Skeletal muscle satellite cell (primary cell): ENCODE measurements at regions not wholly inside any gene's neighbourhood (a gene's known extent, or its start where the extent isn't known, plus 50 kb on each side); places are given as distances from the start of the nearest gene placed in this dataset.

Source experiments
- H3K27me3 ChIP-seq: 2 replicates; pipeline ENCODE4 v1.7.0; 2013; ENCODE audit warnings: low read length; ENCODE audit not compliant: control insufficient read depth, insufficient read depth
- H3K36me3 ChIP-seq: 2 replicates; pipeline ENCODE4 v1.7.0; 2013; ENCODE audit warnings: mild to moderate bottlenecking, control low read depth, low read length; ENCODE audit not compliant: insufficient read depth
- H3K4me1 ChIP-seq: 2 replicates; pipeline ENCODE4 v1.7.0; 2013; ENCODE audit warnings: low read length; ENCODE audit not compliant: control insufficient read depth, insufficient read depth
- H3K4me2 ChIP-seq: 2 replicates; pipeline ENCODE4 v1.7.0; 2013; ENCODE audit warnings: mild to moderate bottlenecking, low read length
- H3K4me3 ChIP-seq: 2 replicates; pipeline ENCODE4 v1.7.0; 2013; ENCODE audit warnings: low read length
- H3K9ac ChIP-seq: 2 replicates; pipeline ENCODE4 v1.7.0; 2013; ENCODE audit warnings: mild to moderate bottlenecking, low read depth, low read length, moderate library complexity
- H3K9me3 ChIP-seq: replicated peaks from 2 replicates; pipeline ENCODE4 v1.7.0; 2013; ENCODE audit warnings: mild to moderate bottlenecking, control low read depth, low read length

GRCh38 chr9:89765211-89765946 lies 160.6 kb downstream of the GADD45G start:
- H3K4me2 ChIP-seq = no peak overlapping the region
- no peaks in the 10 kb centered on the region for H3K27me3 ChIP-seq
- H3K9me3 ChIP-seq = no peaks in the 10 kb centered on the region
- no peak overlapping the region for H3K4me3 ChIP-seq
- no peak overlapping the region for H3K9ac ChIP-seq
- H3K4me1 ChIP-seq = no peaks in the 10 kb centered on the region
- no peaks in the 10 kb centered on the region for H3K36me3 ChIP-seq

GRCh38 chr9:89766991-89767390 lies 162.2 kb downstream of the GADD45G start:
- Histone ChIP-seq H3K4me3 (no peak overlapping the region), H3K27me3 (no peaks in the 10 kb centered on the region), H3K4me2 (no peak overlapping the region), H3K4me1 (no peaks in the 10 kb centered on the region), H3K9ac (no peak overlapping the region), H3K36me3 (no peaks in the 10 kb centered on the region), H3K9me3 (no peaks in the 10 kb centered on the region)

- no peak overlapping the region for H3K9ac ChIP-seq
Observed at GRCh38 chr9:89768051-89768450, 163.2 kb downstream of the GADD45G start.

GRCh38 chr9:89768650-89769071 lies 163.8 kb downstream of the GADD45G start:
- H3K36me3 ChIP-seq = no peaks in the 10 kb centered on the region
- H3K4me1 ChIP-seq = no peaks in the 10 kb centered on the region
- H3K9me3 ChIP-seq = no peaks in the 10 kb centered on the region
- no peak overlapping the region for H3K9ac ChIP-seq
- H3K4me3 ChIP-seq = no peak overlapping the region
- H3K27me3 ChIP-seq = no peaks in the 10 kb centered on the region
- no peak overlapping the region for H3K4me2 ChIP-seq

More at GRCh38 chr9:89768051-89768450, 163.2 kb downstream of the GADD45G start:
- no peaks in the 10 kb centered on the region for H3K36me3 ChIP-seq
- no peaks in the 10 kb centered on the region for H3K27me3 ChIP-seq
- no peaks in the 10 kb centered on the region for H3K4me1 ChIP-seq
- H3K4me3 ChIP-seq = no peak overlapping the region
- H3K9me3 ChIP-seq = no peaks in the 10 kb centered on the region
- H3K4me2 ChIP-seq = no peak overlapping the region

- Histone ChIP-seq H3K9ac (no peak overlapping the region), H3K9me3 (no peaks in the 10 kb centered on the region), H3K4me2 (no peak overlapping the region), H3K4me1 (no peaks in the 10 kb centered on the region), H3K27me3 (no peaks in the 10 kb centered on the region), H3K4me3 (no peak overlapping the region), H3K36me3 (no peaks in the 10 kb centered on the region)
Observed at GRCh38 chr9:89770531-89771174, 165.8 kb downstream of the GADD45G start.

- Histone ChIP-seq H3K4me2 (no peak overlapping the region), H3K4me1 (no peaks in the 10 kb centered on the region), H3K36me3 (no peaks in the 10 kb centered on the region), H3K27me3 (no peaks in the 10 kb centered on the region), H3K4me3 (no peak overlapping the region), H3K9me3 (no peaks in the 10 kb centered on the region), H3K9ac (no peak overlapping the region)
Observed at GRCh38 chr9:89771205-89771604, 166.4 kb downstream of the GADD45G start.

GRCh38 chr9:89773170-89773569 lies 168.4 kb downstream of the GADD45G start:
- no peaks in the 10 kb centered on the region for H3K4me1 ChIP-seq
- H3K9me3 ChIP-seq = no peaks in the 10 kb centered on the region
- H3K4me2 ChIP-seq = no peak overlapping the region
- no peaks in the 10 kb centered on the region for H3K36me3 ChIP-seq
- no peak overlapping the region for H3K9ac ChIP-seq
- H3K4me3 ChIP-seq = no peak overlapping the region
- H3K27me3 ChIP-seq = no peaks in the 10 kb centered on the region

GRCh38 chr9:89774858-89775370 lies 170.1 kb downstream of the GADD45G start:
- Histone ChIP-seq H3K9me3 (no peaks in the 10 kb centered on the region), H3K27me3 (no peaks in the 10 kb centered on the region), H3K9ac (no peak overlapping the region), H3K4me1 (no peaks in the 10 kb centered on the region), H3K4me2 (no peak overlapping the region), H3K4me3 (no peak overlapping the region), H3K36me3 (no peaks in the 10 kb centered on the region)

GRCh38 chr9:89775641-89776040 lies 170.8 kb downstream of the GADD45G start:
- no peak overlapping the region for H3K4me2 ChIP-seq
- H3K4me1 ChIP-seq = no peaks in the 10 kb centered on the region
- no peaks in the 10 kb centered on the region for H3K9me3 ChIP-seq
- no peak overlapping the region for H3K4me3 ChIP-seq
- H3K9ac ChIP-seq = no peak overlapping the region
- no peaks in the 10 kb centered on the region for H3K27me3 ChIP-seq
- H3K36me3 ChIP-seq = no peaks in the 10 kb centered on the region

GRCh38 chr9:89776795-89777525 lies 172.1 kb downstream of the GADD45G start:
- Histone ChIP-seq H3K36me3 (no peaks in the 10 kb centered on the region), H3K4me2 (no peak overlapping the region), H3K9ac (no peak overlapping the region), H3K4me3 (no peak overlapping the region), H3K9me3 (no peaks in the 10 kb centered on the region), H3K4me1 (no peaks in the 10 kb centered on the region), H3K27me3 (peaks cover 6% of the 10 kb centered on the region)

GRCh38 chr9:89777544-89777943 lies 172.7 kb downstream of the GADD45G start:
- Histone ChIP-seq H3K36me3 (no peaks in the 10 kb centered on the region), H3K9ac (no peak overlapping the region), H3K4me2 (no peak overlapping the region), H3K27me3 (peaks cover 6% of the 10 kb centered on the region), H3K9me3 (no peaks in the 10 kb centered on the region), H3K4me1 (no peaks in the 10 kb centered on the region), H3K4me3 (no peak overlapping the region)
